Keratinocyte (primary cell): ENCODE measurements at regions not wholly inside any gene's neighbourhood (a gene's known extent, or its start where the extent isn't known, plus 50 kb on each side); places are given as distances from the start of the nearest gene placed in this dataset.

Source experiments
- EZH2 ChIP-seq: IDR thresholded peaks from one replicate; pipeline ENCODE4 v1.6.1; 2012; ENCODE audit warnings: inconsistent platforms, mild to moderate bottlenecking, low read length, moderate library complexity
- TF ChIP-seq, protein P1 (sequence below), 3 experiments: IDR thresholded peaks in 1 of 3; conservative IDR thresholded peaks in 1 of 3; optimal IDR thresholded peaks in 1 of 3; 2 replicates in 2 of 3; 3 replicates in 1 of 3; pipeline versions ENCODE3 to v1.5.1; 2011; ENCODE audit warnings: low read length in 3 of 3, mild to moderate bottlenecking in 3 of 3, moderate library complexity in 2 of 3, control low read depth in 1 of 3, inconsistent platforms in 1 of 3; ENCODE audit not compliant: insufficient read depth in 2 of 3; ENCODE audit errors: extremely low read depth in 1 of 3

DNA sequence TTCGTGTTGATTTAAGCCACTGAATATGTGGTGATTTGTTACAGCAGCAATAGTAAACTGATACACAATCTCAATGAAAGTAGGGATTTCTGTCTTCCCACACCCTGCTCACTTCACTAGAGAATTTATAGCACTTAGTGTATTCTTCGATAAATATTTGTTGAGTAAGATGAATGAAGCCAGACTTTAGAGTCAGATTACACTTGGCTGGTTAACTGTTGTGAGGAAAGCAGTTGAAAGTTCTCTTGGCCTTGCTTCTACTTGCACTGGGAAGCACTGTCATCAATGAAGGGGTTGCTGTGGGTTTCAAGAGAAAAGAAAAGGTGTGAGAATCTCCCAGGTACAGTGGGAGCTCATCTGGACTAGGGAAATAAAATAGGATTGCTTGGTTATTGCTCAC lies 82.1 kb upstream of the IGFBP3 start:
- TF ChIP-seq, protein P1, sequence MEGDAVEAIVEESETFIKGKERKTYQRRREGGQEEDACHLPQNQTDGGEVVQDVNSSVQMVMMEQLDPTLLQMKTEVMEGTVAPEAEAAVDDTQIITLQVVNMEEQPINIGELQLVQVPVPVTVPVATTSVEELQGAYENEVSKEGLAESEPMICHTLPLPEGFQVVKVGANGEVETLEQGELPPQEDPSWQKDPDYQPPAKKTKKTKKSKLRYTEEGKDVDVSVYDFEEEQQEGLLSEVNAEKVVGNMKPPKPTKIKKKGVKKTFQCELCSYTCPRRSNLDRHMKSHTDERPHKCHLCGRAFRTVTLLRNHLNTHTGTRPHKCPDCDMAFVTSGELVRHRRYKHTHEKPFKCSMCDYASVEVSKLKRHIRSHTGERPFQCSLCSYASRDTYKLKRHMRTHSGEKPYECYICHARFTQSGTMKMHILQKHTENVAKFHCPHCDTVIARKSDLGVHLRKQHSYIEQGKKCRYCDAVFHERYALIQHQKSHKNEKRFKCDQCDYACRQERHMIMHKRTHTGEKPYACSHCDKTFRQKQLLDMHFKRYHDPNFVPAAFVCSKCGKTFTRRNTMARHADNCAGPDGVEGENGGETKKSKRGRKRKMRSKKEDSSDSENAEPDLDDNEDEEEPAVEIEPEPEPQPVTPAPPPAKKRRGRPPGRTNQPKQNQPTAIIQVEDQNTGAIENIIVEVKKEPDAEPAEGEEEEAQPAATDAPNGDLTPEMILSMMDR (optimal IDR thresholded peaks at IDR 0.05 in 1 of 3, IDR thresholded peaks at IDR 0.05 in 1 of 3, conservative IDR thresholded peaks at IDR 0.05 in 1 of 3; ENCODE audit: extremely low read depth in 1 of 3, insufficient read depth in 2 of 3, low read length in 3 of 3), result no peak
- TF ChIP-seq EZH2, result no peak
